Body of pancreas (tissue), 4 donors: ENCODE measurements at regions not wholly inside any gene's neighbourhood (a gene's known extent, or its start where the extent isn't known, plus 50 kb on each side); places are given as distances from the start of the nearest gene placed in this dataset.

Experiments used
- POLR2A ChIP-seq, 3 donors: fragments of 450-650 bp; IDR thresholded peaks; one replicate each; pipeline ENCODE4 v1.6.1; 2016; ENCODE audit warnings: antibody characterized with exemption in 3 of 3, mild to moderate bottlenecking in 2 of 3
- TF ChIP-seq, protein P1 (sequence below), 7 experiments: fragments of 450-650 bp in 4 of 7; fragments of 200-600 bp in 3 of 7; sonication (generic) in 3 of 7; IDR thresholded peaks; one replicate each; pipeline ENCODE4 v1.5.1; 2016 to 2019; ENCODE audit warnings: antibody characterized with exemption in 7 of 7

DNA sequence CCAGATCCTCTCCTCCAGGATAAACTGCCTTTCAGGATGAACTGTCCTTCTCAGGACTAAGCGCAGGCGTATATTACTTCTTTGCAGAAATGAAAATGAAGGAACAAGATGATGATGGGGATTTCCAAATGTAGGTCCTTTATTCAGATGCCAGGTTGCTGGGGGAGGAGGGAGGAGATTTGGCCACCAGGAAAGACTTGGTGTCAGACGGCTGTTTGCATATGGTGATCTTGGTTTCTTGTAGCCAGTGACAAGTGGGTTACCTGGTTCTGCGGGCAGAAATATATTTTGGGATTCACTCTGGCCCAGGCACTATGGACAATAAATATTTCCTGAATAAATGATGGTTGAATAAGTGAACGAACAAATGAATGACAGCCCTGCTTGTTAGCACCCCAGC, 243.4 kb downstream of the MIAT start:
- TF ChIP-seq, protein P1, sequence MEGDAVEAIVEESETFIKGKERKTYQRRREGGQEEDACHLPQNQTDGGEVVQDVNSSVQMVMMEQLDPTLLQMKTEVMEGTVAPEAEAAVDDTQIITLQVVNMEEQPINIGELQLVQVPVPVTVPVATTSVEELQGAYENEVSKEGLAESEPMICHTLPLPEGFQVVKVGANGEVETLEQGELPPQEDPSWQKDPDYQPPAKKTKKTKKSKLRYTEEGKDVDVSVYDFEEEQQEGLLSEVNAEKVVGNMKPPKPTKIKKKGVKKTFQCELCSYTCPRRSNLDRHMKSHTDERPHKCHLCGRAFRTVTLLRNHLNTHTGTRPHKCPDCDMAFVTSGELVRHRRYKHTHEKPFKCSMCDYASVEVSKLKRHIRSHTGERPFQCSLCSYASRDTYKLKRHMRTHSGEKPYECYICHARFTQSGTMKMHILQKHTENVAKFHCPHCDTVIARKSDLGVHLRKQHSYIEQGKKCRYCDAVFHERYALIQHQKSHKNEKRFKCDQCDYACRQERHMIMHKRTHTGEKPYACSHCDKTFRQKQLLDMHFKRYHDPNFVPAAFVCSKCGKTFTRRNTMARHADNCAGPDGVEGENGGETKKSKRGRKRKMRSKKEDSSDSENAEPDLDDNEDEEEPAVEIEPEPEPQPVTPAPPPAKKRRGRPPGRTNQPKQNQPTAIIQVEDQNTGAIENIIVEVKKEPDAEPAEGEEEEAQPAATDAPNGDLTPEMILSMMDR (IDR thresholded peaks at IDR 0.05) = no peak
- TF ChIP-seq POLR2A (IDR thresholded peaks at IDR 0.05) = no peak
